Esophagus squamous epithelium (tissue), 4 donors: ENCODE measurements at regions not wholly inside any gene's neighbourhood (a gene's known extent, or its start where the extent isn't known, plus 50 kb on each side); places are given as distances from the start of the nearest gene placed in this dataset.

Experiments used
- POLR2A ChIP-seq, 4 donors: fragments of 450-650 bp; IDR thresholded peaks; one replicate each; pipeline ENCODE4 v1.6.1; 2017; ENCODE audit warnings: antibody characterized with exemption in 4 of 4, mild to moderate bottlenecking in 4 of 4, moderate library complexity in 3 of 4
- TF ChIP-seq, protein P1 (sequence below), 6 experiments: fragments of 450-650 bp in 4 of 6; fragments of 200-600 bp in 2 of 6; sonication (generic) in 2 of 6; IDR thresholded peaks; one replicate each; pipeline ENCODE4 v1.5.1; 2016 to 2019; ENCODE audit warnings: antibody characterized with exemption in 6 of 6, mild to moderate bottlenecking in 4 of 6, moderate library complexity in 4 of 6

DNA sequence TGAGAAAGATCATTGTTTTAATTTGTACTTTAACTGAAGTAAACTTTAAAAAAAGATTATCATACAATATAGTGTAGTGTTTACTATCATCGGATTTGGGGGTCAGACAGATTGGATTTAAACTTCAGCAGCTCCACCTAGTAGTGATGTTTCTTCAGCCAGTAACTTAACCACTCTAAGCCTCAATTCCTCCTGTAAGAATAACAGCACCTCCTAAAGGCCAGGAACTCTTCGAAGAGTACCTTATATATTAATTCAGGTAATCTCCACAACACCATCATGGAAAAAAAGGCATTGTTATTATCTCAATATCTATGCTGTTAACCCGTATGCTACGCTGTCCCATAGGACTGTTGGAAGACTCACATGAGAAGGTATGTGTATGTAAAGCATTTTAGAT lies 69.0 kb upstream of the DLGAP1 start:
- TF ChIP-seq POLR2A (IDR thresholded peaks at IDR 0.05): no peak
- TF ChIP-seq, protein P1, sequence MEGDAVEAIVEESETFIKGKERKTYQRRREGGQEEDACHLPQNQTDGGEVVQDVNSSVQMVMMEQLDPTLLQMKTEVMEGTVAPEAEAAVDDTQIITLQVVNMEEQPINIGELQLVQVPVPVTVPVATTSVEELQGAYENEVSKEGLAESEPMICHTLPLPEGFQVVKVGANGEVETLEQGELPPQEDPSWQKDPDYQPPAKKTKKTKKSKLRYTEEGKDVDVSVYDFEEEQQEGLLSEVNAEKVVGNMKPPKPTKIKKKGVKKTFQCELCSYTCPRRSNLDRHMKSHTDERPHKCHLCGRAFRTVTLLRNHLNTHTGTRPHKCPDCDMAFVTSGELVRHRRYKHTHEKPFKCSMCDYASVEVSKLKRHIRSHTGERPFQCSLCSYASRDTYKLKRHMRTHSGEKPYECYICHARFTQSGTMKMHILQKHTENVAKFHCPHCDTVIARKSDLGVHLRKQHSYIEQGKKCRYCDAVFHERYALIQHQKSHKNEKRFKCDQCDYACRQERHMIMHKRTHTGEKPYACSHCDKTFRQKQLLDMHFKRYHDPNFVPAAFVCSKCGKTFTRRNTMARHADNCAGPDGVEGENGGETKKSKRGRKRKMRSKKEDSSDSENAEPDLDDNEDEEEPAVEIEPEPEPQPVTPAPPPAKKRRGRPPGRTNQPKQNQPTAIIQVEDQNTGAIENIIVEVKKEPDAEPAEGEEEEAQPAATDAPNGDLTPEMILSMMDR (IDR thresholded peaks at IDR 0.05): no peak
